GM23338 (cell line): ENCODE measurements at regions not wholly inside any gene's neighbourhood (a gene's known extent, or its start where the extent isn't known, plus 50 kb on each side); places are given as distances from the start of the nearest gene placed in this dataset.
"Not testable (repeated sequence)": the region's sequence is repeated elsewhere in the genome, so short reads cannot be mapped to it uniquely, and the experiment has no call there.

Experiments
- ATAC-seq: fragments of 200-7000 bp; cut with Tn5 transposase; 3 replicates; pipeline ENCODE4 v1.9.1; 2020
- DNase-seq: peaks from one replicate; pipeline ENCODE4 v3.0.0-alpha.2; 2015; ENCODE audit warnings: low spot score
- H2AFZ ChIP-seq: fragments of 200-600 bp; sonication (generic); 2 replicates; pipeline ENCODE4 v1.8.0; 2016; ENCODE audit warnings: antibody characterized with exemption, mild to moderate bottlenecking, moderate library complexity
- H3F3A ChIP-seq: fragments of 200-600 bp; sonication (generic); replicated peaks from 2 replicates; pipeline ENCODE4 v1.8.0; 2017; ENCODE audit warnings: antibody characterized with exemption, mixed run types, low read depth
- H3K27ac ChIP-seq: fragments of 200-600 bp; sonication (generic); 2 replicates; pipeline ENCODE4 v1.6.1; 2016; ENCODE audit warnings: low read depth
- H3K27me3 ChIP-seq: fragments of 200-600 bp; sonication (generic); 2 replicates; pipeline ENCODE4 v1.8.0; 2016; ENCODE audit warnings: mild to moderate bottlenecking, mixed run types, moderate library complexity; ENCODE audit not compliant: insufficient read depth
- H3K36me3 ChIP-seq: fragments of 200-600 bp; sonication (generic); 2 replicates; pipeline ENCODE4 v1.8.0; 2016; ENCODE audit warnings: mild to moderate bottlenecking; ENCODE audit not compliant: insufficient read depth
- H3K4me1 ChIP-seq: fragments of 200-600 bp; sonication (generic); 2 replicates; pipeline ENCODE4 v1.8.0; 2016; ENCODE audit warnings: mild to moderate bottlenecking, moderate library complexity; ENCODE audit not compliant: insufficient read depth
- H3K4me2 ChIP-seq: fragments of 200-600 bp; sonication (generic); 2 replicates; pipeline ENCODE4 v1.7.1; 2017; ENCODE audit warnings: mixed run types
- H3K4me3 ChIP-seq: fragments of 200-600 bp; sonication (generic); 2 replicates; pipeline ENCODE4 v1.6.1; 2016; ENCODE audit warnings: mixed run types
- H3K79me2 ChIP-seq: fragments of 200-600 bp; sonication (generic); replicated peaks from 2 replicates; pipeline ENCODE4 v1.8.0; 2017; ENCODE audit warnings: mild to moderate bottlenecking; ENCODE audit not compliant: insufficient read depth
- H3K9me2 ChIP-seq: fragments of 200-600 bp; sonication (generic); 2 replicates; pipeline ENCODE4 v1.8.0; 2017; ENCODE audit not compliant: insufficient read depth
- H4K20me1 ChIP-seq: fragments of 200-600 bp; sonication (generic); replicated peaks from 2 replicates; pipeline ENCODE4 v1.8.0; 2017; ENCODE audit warnings: mild to moderate bottlenecking; ENCODE audit not compliant: insufficient read depth
- H3K27ac Mint-ChIP-seq: 2 replicates; pipeline ENCODE4 v1.8.0; 2020; ENCODE audit warnings: inconsistent platforms, mild to moderate bottlenecking, moderate library complexity, mixed read lengths
- H3K27me3 Mint-ChIP-seq: 3 replicates; pipeline ENCODE4 v1.8.0; 2022; ENCODE audit warnings: low read depth, mild to moderate bottlenecking, moderate library complexity, mixed read lengths, inconsistent platforms; ENCODE audit not compliant: insufficient read depth, poor library complexity
- H3K36me3 Mint-ChIP-seq: 3 replicates; pipeline ENCODE4 v1.8.0; 2021; ENCODE audit warnings: low read depth, mild to moderate bottlenecking, inconsistent platforms, moderate library complexity, mixed read lengths
- H3K4me1 Mint-ChIP-seq: 3 replicates; pipeline ENCODE4 v1.8.0; 2020; ENCODE audit warnings: mild to moderate bottlenecking, inconsistent platforms, mixed read lengths
- H3K4me3 Mint-ChIP-seq: 3 replicates; pipeline ENCODE4 v1.8.0; 2021; ENCODE audit warnings: moderate library complexity, mild to moderate bottlenecking, inconsistent platforms, mixed read lengths
- H3K9me3 Mint-ChIP-seq: 3 replicates; pipeline ENCODE4 v1.8.0; 2020; ENCODE audit warnings: moderate library complexity, mild to moderate bottlenecking, inconsistent platforms, mixed read lengths
- CTCF ChIP-seq, 2 experiments: fragments of 200-600 bp in 1 of 2; sonication (generic) in 1 of 2; conservative IDR thresholded peaks; 2 replicates each; pipeline versions ENCODE4 v1.5.1 to v1.6.1; 2016 to 2017; ENCODE audit warnings: antibody characterized with exemption in 2 of 2, low read depth in 2 of 2, mild to moderate bottlenecking in 2 of 2, moderate library complexity in 1 of 2
- NANOG ChIP-seq: IDR thresholded peaks from 2 replicates; pipeline ENCODE4 v1.6.1; 2016; ENCODE audit warnings: antibody characterized with exemption, borderline replicate concordance
- POLR2AphosphoS5 ChIP-seq: IDR thresholded peaks from 2 replicates; pipeline ENCODE4 v1.6.1; 2016; ENCODE audit warnings: antibody characterized with exemption, low read depth
- REST ChIP-seq: IDR thresholded peaks from one replicate; pipeline ENCODE4 v1.6.1; 2018; ENCODE audit warnings: antibody characterized with exemption; ENCODE audit not compliant: unreplicated experiment
- ZNF331 ChIP-seq: fragments of 250-450 bp; sonication (Bioruptor Pico); IDR thresholded peaks from 2 replicates; pipeline ENCODE4 v1.5.0; 2020; ENCODE audit warnings: low read depth, mild to moderate bottlenecking, moderate library complexity

- no peak overlapping the region for H3K4me3 ChIP-seq
- H3F3A ChIP-seq = no peaks in the 10 kb centered on the region
- no peaks in the 10 kb centered on the region for H3K27me3 Mint-ChIP-seq
- no peaks in the 10 kb centered on the region for H4K20me1 ChIP-seq
- H3K36me3 Mint-ChIP-seq = peaks cover 2% of the 10 kb centered on the region; the same call in 1 of the 3 replicates
- no peaks in the 10 kb centered on the region for H3K9me2 ChIP-seq
- H3K4me1 ChIP-seq = peaks cover 29% of the 10 kb centered on the region
- ATAC-seq (no peak), DNase-seq (no peak)
- H3K79me2 ChIP-seq = no peaks in the 10 kb centered on the region
- H3K36me3 ChIP-seq = no peaks in the 10 kb centered on the region
- no peak for TF ChIP-seq POLR2AphosphoS5
- TF ChIP-seq ZNF331 (CRISPR knock-in tag) = no peak
- no peak for TF ChIP-seq NANOG
- no peak for TF ChIP-seq REST
- H3K4me2 ChIP-seq = no peak overlapping the region
- peaks cover 17% of the 10 kb centered on the region for H3K4me1 Mint-ChIP-seq
- peaks cover 8% of the 10 kb centered on the region; the same call in 2 of the 3 replicates for H3K9me3 Mint-ChIP-seq
- H3K27me3 ChIP-seq = no peaks in the 10 kb centered on the region
- no peak overlapping the region for H2AFZ ChIP-seq
- no peak overlapping the region for H3K4me3 Mint-ChIP-seq
- no peak overlapping the region for H3K27ac ChIP-seq
- no peak overlapping the region for H3K27ac Mint-ChIP-seq
These were observed 70.7 kb upstream of the LSAMP start for GRCh38 chr3:116515973-116516372.

- peak; percentile 77 for ATAC-seq
- Mint-ChIP-seq H3K4me3 (no peak overlapping the region), H3K9me3 (peaks cover 8% of the 10 kb centered on the region; the same call in 2 of the 3 replicates), H3K27me3 (no peaks in the 10 kb centered on the region), H3K4me1 (peaks cover 17% of the 10 kb centered on the region), H3K36me3 (peaks cover 2% of the 10 kb centered on the region; the same call in 1 of the 3 replicates), H3K27ac (no peak overlapping the region)
- Histone ChIP-seq H3F3A (no peaks in the 10 kb centered on the region), H3K79me2 (no peaks in the 10 kb centered on the region), H4K20me1 (no peaks in the 10 kb centered on the region), H3K27ac (no peak overlapping the region), H2AFZ (no peak overlapping the region), H3K9me2 (no peaks in the 10 kb centered on the region), H3K4me2 (no peak overlapping the region), H3K36me3 (no peaks in the 10 kb centered on the region), H3K4me3 (no peak overlapping the region), H3K27me3 (no peaks in the 10 kb centered on the region), H3K4me1 (peaks cover 29% of the 10 kb centered on the region)
- DNase-seq = peak; percentile 72
- TF ChIP-seq POLR2AphosphoS5 (no peak), CTCF (conservative IDR thresholded peaks at IDR 0.05; ENCODE audit: low read depth in 2 of 2) (peak; percentile 61 to 81)
These were observed 72.0 kb upstream of the LSAMP start for GRCh38 chr3:116517308-116517707.

- not testable (repeated sequence) for H3F3A ChIP-seq, ATAC-seq, H3K9me2 ChIP-seq, H3K79me2 ChIP-seq, H3K27me3 ChIP-seq, H3K4me2 ChIP-seq, H3K4me3 ChIP-seq, H3K27ac Mint-ChIP-seq, H3K27ac ChIP-seq, H3K27me3 Mint-ChIP-seq, H3K36me3 Mint-ChIP-seq, H3K36me3 ChIP-seq, DNase-seq, H4K20me1 ChIP-seq, H2AFZ ChIP-seq, H3K9me3 Mint-ChIP-seq, H3K4me3 Mint-ChIP-seq
- peaks cover 19% of the 10 kb centered on the region for H3K4me1 ChIP-seq
- peaks cover 16% of the 10 kb centered on the region for H3K4me1 Mint-ChIP-seq
These were observed 73.8 kb upstream of the LSAMP start for GRCh38 chr3:116519101-116519500.

GRCh38 chr3:116519823-116520222 is 74.5 kb upstream of the LSAMP start:
- H3K4me1 Mint-ChIP-seq = peaks cover 10% of the 10 kb centered on the region
- not testable (repeated sequence) for H3K27ac Mint-ChIP-seq, H3K36me3 ChIP-seq, H3K4me3 Mint-ChIP-seq, H3K9me3 Mint-ChIP-seq, H3K9me2 ChIP-seq, ATAC-seq, H3K27me3 ChIP-seq, H3K79me2 ChIP-seq, H3K4me2 ChIP-seq, H3K36me3 Mint-ChIP-seq, DNase-seq, H3F3A ChIP-seq, H3K27me3 Mint-ChIP-seq, H4K20me1 ChIP-seq, H3K27ac ChIP-seq, H2AFZ ChIP-seq, H3K4me3 ChIP-seq
- peaks cover 12% of the 10 kb centered on the region for H3K4me1 ChIP-seq
